B cell (primary cell): ENCODE measurements at regions not wholly inside any gene's neighbourhood (a gene's known extent, or its start where the extent isn't known, plus 50 kb on each side); places are given as distances from the start of the nearest gene placed in this dataset.

ENCODE experiments used
- ATAC-seq: fragments of 200-7000 bp; cut with Tn5 transposase; one replicate; pipeline ENCODE4 v1.10.0; 2021; ENCODE audit warnings: low read depth, mild to moderate bottlenecking, moderate number of reproducible peaks, moderate library complexity
- CTCF ChIA-PET: fragments of 350-600 bp; sonication (Branson Sonifier 250); formaldehyde crosslinking; loops from one replicate; lab custom pipeline; 2021; ENCODE audit warnings: antibody characterized with exemption, inconsistent platforms; lab: Charles Lee
- POLR2A ChIA-PET: fragments of 350-600 bp; sonication (Branson Sonifier 250); formaldehyde crosslinking; loops from one replicate; lab custom pipeline; 2021; ENCODE audit warnings: antibody characterized with exemption; lab: Charles Lee
- DNase-seq: peaks from one replicate; pipeline ENCODE4 v3.0.0; 2013
- H2AFZ ChIP-seq: 2 replicates; pipeline ENCODE4 v1.6.1; 2012; ENCODE audit warnings: mild to moderate bottlenecking, low read depth, low read length; ENCODE audit not compliant: insufficient read depth, poor library complexity, severe bottlenecking
- H3K27ac ChIP-seq, 2 donors: 1 replicate in 1 of 2; 2 replicates in 1 of 2; pipeline ENCODE4 v1.5.1; 2012 to 2013; ENCODE audit warnings: low read length in 2 of 2, mild to moderate bottlenecking in 2 of 2, moderate library complexity in 1 of 2
- H3K27me3 ChIP-seq, 4 experiments: fragments of 200-600 bp in 1 of 4; sonication (generic) in 1 of 4; replicated peaks in 1 of 4; 1 replicate in 2 of 4; 2 replicates in 2 of 4; pipeline versions ENCODE4 v1.6.1 to v1.7.0; 2013 to 2016; ENCODE audit warnings: low read length in 3 of 4, mild to moderate bottlenecking in 2 of 4, mixed read lengths in 1 of 4, moderate library complexity in 1 of 4; ENCODE audit not compliant: insufficient read depth in 4 of 4, control insufficient read depth in 3 of 4; ENCODE audit errors: control extremely low read depth in 1 of 4
- H3K36me3 ChIP-seq, 2 experiments: replicated peaks in 1 of 2; 1 replicate in 1 of 2; 2 replicates in 1 of 2; pipeline versions ENCODE4 v1.6.1 to v1.7.1; 2013; ENCODE audit warnings: low read length in 1 of 2; ENCODE audit not compliant: insufficient read depth in 2 of 2, control insufficient read depth in 1 of 2; ENCODE audit errors: control extremely low read depth in 1 of 2, extremely low read depth in 1 of 2
- H3K4me1 ChIP-seq, 2 donors: fragments of 200-600 bp in 1 of 2; sonication (generic) in 1 of 2; 1 replicate in 1 of 2; 2 replicates in 1 of 2; pipeline versions ENCODE4 v1.5.1 to v1.6.1; 2013 to 2017; ENCODE audit warnings: low read length in 2 of 2; ENCODE audit not compliant: control insufficient read depth in 2 of 2, insufficient read depth in 2 of 2
- H3K4me2 ChIP-seq: replicated peaks from 2 replicates; pipeline ENCODE3; 2012; ENCODE audit warnings: mild to moderate bottlenecking, low read depth, low read length; ENCODE audit not compliant: poor library complexity, severe bottlenecking
- H3K4me3 ChIP-seq, 5 experiments: fragments of 200-600 bp in 1 of 5; sonication (generic) in 1 of 5; 1 replicate in 3 of 5; 2 replicates in 2 of 5; pipeline versions ENCODE4 v1.5.1 to v1.7.0; 2011 to 2016; ENCODE audit warnings: low read length in 4 of 5, mild to moderate bottlenecking in 4 of 5, low read depth in 2 of 5, control low read depth in 1 of 5, moderate library complexity in 1 of 5; ENCODE audit not compliant: insufficient read depth in 1 of 5; ENCODE audit errors: control extremely low read depth in 1 of 5, extremely low read depth in 1 of 5
- H3K79me2 ChIP-seq: fragments of 200-600 bp; sonication (generic); one replicate; pipeline ENCODE4 v1.6.0; 2016; ENCODE audit warnings: low read length; ENCODE audit not compliant: control insufficient read depth, insufficient read depth
- H3K9ac ChIP-seq: fragments of 200-600 bp; sonication (generic); 2 replicates; pipeline ENCODE4 v1.6.1; 2017; ENCODE audit warnings: mild to moderate bottlenecking, low read length, moderate library complexity
- H3K9me3 ChIP-seq, 3 donors: one replicate each; pipeline versions ENCODE4 v1.6.1 to v1.7.1; 2013; ENCODE audit warnings: low read length in 2 of 3; ENCODE audit not compliant: control insufficient read depth in 2 of 3, insufficient read depth in 1 of 3; ENCODE audit errors: control extremely low read depth in 1 of 3
- H4K20me1 ChIP-seq: 2 replicates; pipeline ENCODE4 v1.6.0; 2012; ENCODE audit warnings: mild to moderate bottlenecking, low read length; ENCODE audit not compliant: insufficient read depth, control insufficient read depth, poor library complexity, severe bottlenecking
- H3K27ac Mint-ChIP-seq: one replicate; pipeline ENCODE4 v1.8.0; 2021; ENCODE audit warnings: mixed read lengths
- H3K27me3 Mint-ChIP-seq: one replicate; pipeline ENCODE4 v1.8.0; 2021; ENCODE audit warnings: mixed read lengths
- H3K4me1 Mint-ChIP-seq: one replicate; pipeline ENCODE4 v1.8.0; 2021; ENCODE audit warnings: mixed read lengths
- H3K4me3 Mint-ChIP-seq: one replicate; pipeline ENCODE4 v1.8.0; 2021; ENCODE audit warnings: mixed read lengths
- H3K9me3 Mint-ChIP-seq: one replicate; pipeline ENCODE4 v1.8.0; 2022; ENCODE audit warnings: mixed read lengths; ENCODE audit not compliant: insufficient read depth
- CTCF ChIP-seq: fragments of 200-600 bp; IDR thresholded peaks from one replicate; pipeline ENCODE4 v1.8.0; 2022; ENCODE audit warnings: antibody characterized with exemption, mild to moderate bottlenecking
- EZH2 ChIP-seq: IDR thresholded peaks from 2 replicates; pipeline ENCODE4 v1.6.1; 2012; ENCODE audit warnings: borderline replicate concordance, low read depth, mild to moderate bottlenecking, moderate library complexity, low read length; ENCODE audit not compliant: insufficient read depth, poor library complexity, severe bottlenecking
- WGBS: methylation state at CpG from one replicate; pipeline ENCODE4 v1.1.5; 2013; ENCODE audit warnings: missing lambda C conversion rate; ENCODE audit not compliant: insufficient coverage; 5-methylcytosine and 5-hydroxymethylcytosine counted together
- intact Hi-C: fragments of 100-400 bp; cut with micrococcal nuclease; formaldehyde crosslinking; loops from one replicate; pipeline ENCODE4 v1.10.0; 2022

GRCh38 chrX:25872786-25873185 is 265.4 kb upstream of the MAGEB18 start:
- Histone ChIP-seq H3K9ac (no peak overlapping the region), H3K4me3 (no peak overlapping the region), H3K9me3 (no peaks in the 10 kb centered on the region), H3K79me2 (no peaks in the 10 kb centered on the region), H3K27me3 (no peaks in the 10 kb centered on the region), H3K4me1 (no peaks in the 10 kb centered on the region), H2AFZ (no peak overlapping the region), H3K4me2 (no peak overlapping the region), H4K20me1 (no peaks in the 10 kb centered on the region), H3K27ac (no peak overlapping the region), H3K36me3 (no peaks in the 10 kb centered on the region)
- intact Hi-C loops, result no loop called here
- Mint-ChIP-seq H3K4me3 (no peak overlapping the region), H3K9me3 (no peaks in the 10 kb centered on the region), H3K27ac (no peak overlapping the region), H3K4me1 (no peaks in the 10 kb centered on the region), H3K27me3 (no peaks in the 10 kb centered on the region)
- ATAC-seq (no peak), DNase-seq (no peak)
- TF ChIP-seq EZH2 (no peak), CTCF (no peak)
- CTCF ChIA-PET, result no interaction called here
- POLR2A ChIA-PET, result no interaction called here

GRCh38 chrX:25873196-25873595 is 264.9 kb upstream of the MAGEB18 start:
- Histone ChIP-seq H3K4me1 (no peaks in the 10 kb centered on the region), H3K9me3 (no peaks in the 10 kb centered on the region), H3K27ac (no peak overlapping the region), H3K27me3 (no peaks in the 10 kb centered on the region), H2AFZ (no peak overlapping the region), H3K9ac (no peak overlapping the region), H3K36me3 (no peaks in the 10 kb centered on the region), H3K79me2 (no peaks in the 10 kb centered on the region), H3K4me3 (no peak overlapping the region), H4K20me1 (no peaks in the 10 kb centered on the region), H3K4me2 (no peak overlapping the region)
- DNase-seq (no peak), ATAC-seq (no peak)
- Mint-ChIP-seq H3K9me3 (no peaks in the 10 kb centered on the region), H3K27ac (no peak overlapping the region), H3K27me3 (no peaks in the 10 kb centered on the region), H3K4me3 (no peak overlapping the region), H3K4me1 (no peaks in the 10 kb centered on the region)
- no CpG with 5 or more reads among the region's 2 CpGs for WGBS
- POLR2A ChIA-PET, result no interaction called here
- no peak for TF ChIP-seq CTCF
- no peak for TF ChIP-seq EZH2
- intact Hi-C loops, result no loop called here
- CTCF ChIA-PET, result no interaction called here
